GM12892 (cell line): ENCODE measurements at regions not wholly inside any gene's neighbourhood (a gene's known extent, or its start where the extent isn't known, plus 50 kb on each side); places are given as distances from the start of the nearest gene placed in this dataset.

Source experiments
- POLR2A ChIP-seq: IDR thresholded peaks from 2 replicates; pipeline ENCODE4 v1.6.1; 2011; ENCODE audit warnings: low read depth, low read length, control low read depth
- POLR2AphosphoS5 ChIP-seq: IDR thresholded peaks from 2 replicates; pipeline ENCODE4 v1.6.1; 2011; ENCODE audit warnings: low read depth, low read length, control low read depth
- TAF1 ChIP-seq: IDR thresholded peaks from 2 replicates; pipeline ENCODE4 v1.6.1; 2011; ENCODE audit warnings: low read depth, mild to moderate bottlenecking, control low read depth, low read length, borderline replicate concordance

GRCh38 chr18:57951999-57952774 lies 91.8 kb upstream of the NEDD4L start:
- TF ChIP-seq POLR2AphosphoS5 (no peak), POLR2A (no peak), TAF1 (no peak)
